ENCODE measurements at regions not wholly inside any gene's neighbourhood (a gene's known extent, or its start where the extent isn't known, plus 50 kb on each side); places are given as distances from the start of the nearest gene placed in this dataset.

DNA sequence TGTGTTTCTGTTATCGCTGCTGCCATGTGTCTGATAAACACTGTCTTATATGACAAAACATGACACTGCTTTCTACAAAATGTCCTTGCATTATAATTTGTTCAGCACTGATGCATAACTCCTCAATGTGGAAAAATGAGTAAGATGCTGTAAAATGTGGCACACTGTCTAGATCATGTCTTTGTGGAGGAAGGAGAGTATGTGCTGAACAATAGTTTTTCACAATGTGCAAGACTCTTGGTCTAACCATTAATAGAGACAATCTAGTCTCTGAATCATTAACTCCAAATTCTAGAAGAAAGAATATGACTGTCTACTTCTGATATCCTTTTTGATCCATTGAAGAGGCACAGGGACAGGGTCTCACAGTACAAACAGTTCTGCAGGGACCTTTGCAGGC, 127.9 kb upstream of the RARB start:
- no peak for DNase-seq (ENCODE audit: low read depth in 1 of 2, low spot score in 1 of 2)
- Histone ChIP-seq H3K4me3 (replicated peaks; ENCODE audit: insufficient read depth, low read length) (no peak overlapping the region), H3K27ac (replicated peaks) (no peak overlapping the region), H3K27me3 (ENCODE audit: insufficient read depth, poor library complexity, severe bottlenecking) (no peaks in the 10 kb centered on the region)
- TF ChIP-seq, protein P1, sequence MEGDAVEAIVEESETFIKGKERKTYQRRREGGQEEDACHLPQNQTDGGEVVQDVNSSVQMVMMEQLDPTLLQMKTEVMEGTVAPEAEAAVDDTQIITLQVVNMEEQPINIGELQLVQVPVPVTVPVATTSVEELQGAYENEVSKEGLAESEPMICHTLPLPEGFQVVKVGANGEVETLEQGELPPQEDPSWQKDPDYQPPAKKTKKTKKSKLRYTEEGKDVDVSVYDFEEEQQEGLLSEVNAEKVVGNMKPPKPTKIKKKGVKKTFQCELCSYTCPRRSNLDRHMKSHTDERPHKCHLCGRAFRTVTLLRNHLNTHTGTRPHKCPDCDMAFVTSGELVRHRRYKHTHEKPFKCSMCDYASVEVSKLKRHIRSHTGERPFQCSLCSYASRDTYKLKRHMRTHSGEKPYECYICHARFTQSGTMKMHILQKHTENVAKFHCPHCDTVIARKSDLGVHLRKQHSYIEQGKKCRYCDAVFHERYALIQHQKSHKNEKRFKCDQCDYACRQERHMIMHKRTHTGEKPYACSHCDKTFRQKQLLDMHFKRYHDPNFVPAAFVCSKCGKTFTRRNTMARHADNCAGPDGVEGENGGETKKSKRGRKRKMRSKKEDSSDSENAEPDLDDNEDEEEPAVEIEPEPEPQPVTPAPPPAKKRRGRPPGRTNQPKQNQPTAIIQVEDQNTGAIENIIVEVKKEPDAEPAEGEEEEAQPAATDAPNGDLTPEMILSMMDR (IDR thresholded peaks at IDR 0.05; ENCODE audit: insufficient read depth, low read length) = no peak
- TF ChIP-seq GABPA (IDR thresholded peaks at IDR 0.05; ENCODE audit: low read depth) (no peak), SPI1 (IDR thresholded peaks at IDR 0.05; ENCODE audit: borderline replicate concordance, low read depth) (no peak), POLR2AphosphoS5 (IDR thresholded peaks at IDR 0.05; ENCODE audit: low read depth) (no peak)
- TF ChIP-seq, protein P2, sequence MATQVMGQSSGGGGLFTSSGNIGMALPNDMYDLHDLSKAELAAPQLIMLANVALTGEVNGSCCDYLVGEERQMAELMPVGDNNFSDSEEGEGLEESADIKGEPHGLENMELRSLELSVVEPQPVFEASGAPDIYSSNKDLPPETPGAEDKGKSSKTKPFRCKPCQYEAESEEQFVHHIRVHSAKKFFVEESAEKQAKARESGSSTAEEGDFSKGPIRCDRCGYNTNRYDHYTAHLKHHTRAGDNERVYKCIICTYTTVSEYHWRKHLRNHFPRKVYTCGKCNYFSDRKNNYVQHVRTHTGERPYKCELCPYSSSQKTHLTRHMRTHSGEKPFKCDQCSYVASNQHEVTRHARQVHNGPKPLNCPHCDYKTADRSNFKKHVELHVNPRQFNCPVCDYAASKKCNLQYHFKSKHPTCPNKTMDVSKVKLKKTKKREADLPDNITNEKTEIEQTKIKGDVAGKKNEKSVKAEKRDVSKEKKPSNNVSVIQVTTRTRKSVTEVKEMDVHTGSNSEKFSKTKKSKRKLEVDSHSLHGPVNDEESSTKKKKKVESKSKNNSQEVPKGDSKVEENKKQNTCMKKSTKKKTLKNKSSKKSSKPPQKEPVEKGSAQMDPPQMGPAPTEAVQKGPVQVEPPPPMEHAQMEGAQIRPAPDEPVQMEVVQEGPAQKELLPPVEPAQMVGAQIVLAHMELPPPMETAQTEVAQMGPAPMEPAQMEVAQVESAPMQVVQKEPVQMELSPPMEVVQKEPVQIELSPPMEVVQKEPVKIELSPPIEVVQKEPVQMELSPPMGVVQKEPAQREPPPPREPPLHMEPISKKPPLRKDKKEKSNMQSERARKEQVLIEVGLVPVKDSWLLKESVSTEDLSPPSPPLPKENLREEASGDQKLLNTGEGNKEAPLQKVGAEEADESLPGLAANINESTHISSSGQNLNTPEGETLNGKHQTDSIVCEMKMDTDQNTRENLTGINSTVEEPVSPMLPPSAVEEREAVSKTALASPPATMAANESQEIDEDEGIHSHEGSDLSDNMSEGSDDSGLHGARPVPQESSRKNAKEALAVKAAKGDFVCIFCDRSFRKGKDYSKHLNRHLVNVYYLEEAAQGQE (IDR thresholded peaks at IDR 0.05; ENCODE audit: insufficient replicate concordance, low read depth) = no peak

DNA sequence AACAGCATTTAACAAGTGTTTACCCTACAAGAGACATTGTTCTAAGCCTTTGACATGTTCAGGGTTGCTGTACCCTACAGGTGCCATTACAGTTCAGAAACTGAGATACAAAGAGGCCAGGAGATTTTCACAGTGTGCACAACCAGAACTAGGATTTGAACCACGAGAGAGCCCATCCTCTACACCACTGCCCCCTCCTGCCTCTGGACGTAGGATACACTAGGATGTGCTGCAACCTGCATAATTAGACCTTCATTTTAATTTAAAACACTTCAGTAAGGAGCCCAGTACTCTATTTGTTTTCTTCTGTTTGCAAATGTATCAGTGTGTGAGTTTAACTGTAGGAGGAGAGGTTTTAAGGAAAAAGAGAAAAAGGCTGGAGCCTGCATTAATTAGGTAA, 123.1 kb upstream of the RARB start:
- no peak overlapping the region for H3K27ac ChIP-seq (replicated peaks)
- TF ChIP-seq, protein P1 (IDR thresholded peaks at IDR 0.05; ENCODE audit: insufficient read depth, low read length) = no peak
- TF ChIP-seq SPI1 (IDR thresholded peaks at IDR 0.05; ENCODE audit: borderline replicate concordance, low read depth) (no peak), POLR2AphosphoS5 (IDR thresholded peaks at IDR 0.05; ENCODE audit: low read depth) (no peak), GABPA (IDR thresholded peaks at IDR 0.05; ENCODE audit: low read depth) (no peak)
- TF ChIP-seq, protein P2 (IDR thresholded peaks at IDR 0.05; ENCODE audit: insufficient replicate concordance, low read depth) = no peak
- H3K27me3 ChIP-seq (ENCODE audit: insufficient read depth, poor library complexity, severe bottlenecking) = no peaks in the 10 kb centered on the region
- H3K4me3 ChIP-seq (replicated peaks; ENCODE audit: insufficient read depth, low read length) = no peak overlapping the region
- no peak for DNase-seq (ENCODE audit: low read depth in 1 of 2, low spot score in 1 of 2)

DNA sequence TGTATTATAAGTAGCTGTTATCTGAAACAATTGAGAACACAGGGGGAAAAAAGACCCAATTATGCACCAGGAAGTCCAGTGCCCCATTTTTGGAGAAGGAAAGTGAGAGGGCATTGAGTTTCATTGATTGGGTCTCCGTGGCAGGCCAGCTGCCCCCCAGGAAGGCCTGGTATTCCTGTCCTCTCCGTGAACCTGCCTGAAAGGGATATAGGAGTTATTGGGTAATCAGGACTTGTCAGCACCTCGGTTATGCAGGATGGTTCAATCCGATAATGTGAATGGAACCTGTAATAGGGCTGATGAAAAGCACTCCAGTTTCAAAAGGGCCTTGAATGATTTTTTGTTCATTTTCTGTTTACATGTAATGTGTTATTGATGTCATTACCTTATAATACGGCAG, 122.0 kb upstream of the RARB start:
- H3K27me3 ChIP-seq (ENCODE audit: insufficient read depth, poor library complexity, severe bottlenecking) = no peaks in the 10 kb centered on the region
- TF ChIP-seq, protein P1 (IDR thresholded peaks at IDR 0.05; ENCODE audit: insufficient read depth, low read length) = no peak
- TF ChIP-seq POLR2AphosphoS5 (IDR thresholded peaks at IDR 0.05; ENCODE audit: low read depth) (no peak), SPI1 (IDR thresholded peaks at IDR 0.05; ENCODE audit: borderline replicate concordance, low read depth) (no peak), GABPA (IDR thresholded peaks at IDR 0.05; ENCODE audit: low read depth) (no peak)
- no peak for DNase-seq (ENCODE audit: low read depth in 1 of 2, low spot score in 1 of 2)
- no peak overlapping the region for H3K4me3 ChIP-seq (replicated peaks; ENCODE audit: insufficient read depth, low read length)
- H3K27ac ChIP-seq (replicated peaks) = no peak overlapping the region

DNA sequence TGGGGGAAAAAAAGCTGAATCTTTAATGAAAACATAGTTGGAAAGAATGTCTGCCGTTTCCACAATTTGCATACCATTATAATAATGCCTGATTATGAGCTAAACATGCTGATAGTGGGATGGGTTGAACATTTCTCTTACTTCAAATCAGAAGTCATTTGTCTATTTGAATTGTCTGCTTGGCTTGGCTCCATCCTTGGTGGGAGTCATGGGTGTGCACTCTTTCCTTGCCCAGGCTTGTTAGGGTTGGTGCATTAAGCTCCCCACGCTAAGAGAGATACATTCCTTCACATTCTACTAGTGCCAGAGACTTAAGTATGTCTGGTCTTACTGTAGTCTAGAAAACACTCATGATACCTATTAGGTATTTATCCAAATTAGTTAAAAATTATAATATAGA, 121.4 kb upstream of the RARB start:
- H3K27me3 ChIP-seq (ENCODE audit: insufficient read depth, poor library complexity, severe bottlenecking) = no peaks in the 10 kb centered on the region
- no peak for DNase-seq (ENCODE audit: low read depth in 1 of 2, low spot score in 1 of 2)
- H3K4me3 ChIP-seq (replicated peaks; ENCODE audit: insufficient read depth, low read length) = no peak overlapping the region
- H3K27ac ChIP-seq (replicated peaks) = no peak overlapping the region
- TF ChIP-seq, protein P2 (IDR thresholded peaks at IDR 0.05; ENCODE audit: insufficient replicate concordance, low read depth) = no peak
- TF ChIP-seq, protein P1 (IDR thresholded peaks at IDR 0.05; ENCODE audit: insufficient read depth, low read length) = no peak
- TF ChIP-seq POLR2AphosphoS5 (IDR thresholded peaks at IDR 0.05; ENCODE audit: low read depth) (no peak), SPI1 (IDR thresholded peaks at IDR 0.05; ENCODE audit: borderline replicate concordance, low read depth) (no peak), GABPA (IDR thresholded peaks at IDR 0.05; ENCODE audit: low read depth) (no peak)
